ENCODE measurements at regions not wholly inside any gene's neighbourhood (a gene's known extent, or its start where the extent isn't known, plus 50 kb on each side); places are given as distances from the start of the nearest gene placed in this dataset.

DNA sequence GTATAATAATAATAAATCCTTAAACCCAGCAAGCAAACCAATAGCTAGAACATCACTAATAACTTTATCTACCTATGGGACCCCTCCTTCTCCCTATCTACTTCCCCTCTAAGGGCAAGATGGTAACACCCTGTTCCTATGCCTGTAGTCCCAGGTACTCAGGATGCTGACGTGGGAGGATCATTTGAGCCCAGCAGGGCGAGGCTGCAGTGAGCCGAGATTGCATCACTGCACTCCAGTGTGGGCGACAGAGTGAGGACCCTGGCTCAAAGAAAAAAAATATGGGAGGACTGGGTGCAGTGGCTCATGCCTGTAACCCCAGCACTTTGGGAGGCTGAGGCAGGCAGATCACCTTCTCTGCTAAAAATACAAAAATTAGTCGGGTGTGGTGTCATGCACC is 143.1 kb upstream of the SLC45A1 start:
- TF ChIP-seq CEBPB (IDR thresholded peaks at IDR 0.05) (peak; percentile 50), FOXM1 (IDR thresholded peaks at IDR 0.05; ENCODE audit: borderline replicate concordance, low read depth) (no peak)

DNA sequence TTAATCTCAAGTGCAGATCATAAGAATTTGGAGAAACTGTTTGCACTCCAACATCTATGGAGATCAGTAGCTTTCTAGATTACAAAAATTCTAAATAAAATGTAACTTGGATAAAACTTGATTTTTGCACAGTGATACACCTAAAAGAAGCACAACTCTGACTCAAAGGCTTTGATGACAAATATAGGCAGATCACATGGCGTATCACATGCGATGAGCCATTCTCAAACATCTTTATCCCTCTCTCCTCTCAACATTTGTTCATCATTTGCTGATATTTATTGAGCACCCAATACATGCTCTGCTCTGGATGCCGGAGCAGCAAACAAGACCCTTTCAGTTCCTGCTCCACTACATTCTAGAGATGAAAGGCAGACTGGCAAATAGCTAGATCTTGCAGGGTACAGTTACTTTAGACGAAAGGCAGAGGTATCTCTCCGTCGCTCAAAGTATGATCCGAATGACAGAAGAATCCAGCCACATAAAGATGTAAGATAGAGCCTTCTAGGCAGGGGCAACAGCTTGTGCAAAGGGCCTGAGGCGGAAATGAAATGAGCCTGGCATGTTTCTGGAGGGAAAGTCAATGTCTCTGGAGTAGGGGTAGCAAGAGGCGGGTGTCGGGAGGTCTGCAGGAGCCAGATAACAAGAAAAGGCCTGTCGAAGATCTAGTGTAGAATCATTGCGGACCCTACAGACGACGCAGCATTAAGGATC is 145.8 kb upstream of the ERRFI1 start:
- TF ChIP-seq ZBTB7A (IDR thresholded peaks at IDR 0.05; ENCODE audit: low read depth) = no peak

DNA sequence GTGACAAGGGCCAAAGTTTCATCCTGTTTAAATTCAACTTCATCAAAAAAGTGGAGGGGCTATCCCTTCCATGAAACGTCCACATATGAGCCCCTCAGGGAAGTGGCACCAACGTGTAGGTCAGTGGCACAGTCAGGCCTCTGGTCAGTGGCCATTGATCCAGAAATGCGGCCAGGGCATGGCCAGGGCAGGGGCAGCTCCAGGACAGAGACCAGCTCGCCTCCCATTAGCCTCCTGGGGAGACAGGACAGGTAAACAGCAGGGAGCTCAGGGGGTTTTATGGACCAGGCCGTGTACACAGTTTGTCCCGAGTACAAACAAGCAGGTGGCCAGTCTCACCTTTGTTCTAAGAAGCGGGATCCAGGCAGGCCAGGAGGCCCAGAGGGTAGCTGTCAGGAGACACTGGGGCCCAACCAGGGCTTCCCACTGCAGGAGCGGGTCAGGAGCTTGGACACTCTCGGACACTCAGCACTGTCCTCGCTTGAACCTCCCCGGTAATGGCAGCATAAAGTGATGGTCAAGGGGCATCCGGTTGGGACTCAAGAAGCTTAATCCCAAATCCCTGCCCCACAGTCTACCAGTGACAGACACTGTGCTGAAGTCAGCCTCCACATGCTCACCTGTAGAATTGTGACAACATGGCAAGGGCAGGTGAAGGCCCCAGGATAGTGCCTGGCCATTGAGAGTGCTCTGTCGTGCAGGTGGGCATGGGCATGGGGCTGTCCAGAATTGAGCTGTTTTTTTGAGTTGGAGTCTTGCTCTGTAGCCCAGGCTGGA is 144.1 kb upstream of the ERRFI1 start:
- TF ChIP-seq RAD21 (IDR thresholded peaks at IDR 0.05; ENCODE audit: low read depth) = no peak
- no peak for TF ChIP-seq TCF12 (IDR thresholded peaks at IDR 0.05; ENCODE audit: low read depth)
- TF ChIP-seq, protein P1, sequence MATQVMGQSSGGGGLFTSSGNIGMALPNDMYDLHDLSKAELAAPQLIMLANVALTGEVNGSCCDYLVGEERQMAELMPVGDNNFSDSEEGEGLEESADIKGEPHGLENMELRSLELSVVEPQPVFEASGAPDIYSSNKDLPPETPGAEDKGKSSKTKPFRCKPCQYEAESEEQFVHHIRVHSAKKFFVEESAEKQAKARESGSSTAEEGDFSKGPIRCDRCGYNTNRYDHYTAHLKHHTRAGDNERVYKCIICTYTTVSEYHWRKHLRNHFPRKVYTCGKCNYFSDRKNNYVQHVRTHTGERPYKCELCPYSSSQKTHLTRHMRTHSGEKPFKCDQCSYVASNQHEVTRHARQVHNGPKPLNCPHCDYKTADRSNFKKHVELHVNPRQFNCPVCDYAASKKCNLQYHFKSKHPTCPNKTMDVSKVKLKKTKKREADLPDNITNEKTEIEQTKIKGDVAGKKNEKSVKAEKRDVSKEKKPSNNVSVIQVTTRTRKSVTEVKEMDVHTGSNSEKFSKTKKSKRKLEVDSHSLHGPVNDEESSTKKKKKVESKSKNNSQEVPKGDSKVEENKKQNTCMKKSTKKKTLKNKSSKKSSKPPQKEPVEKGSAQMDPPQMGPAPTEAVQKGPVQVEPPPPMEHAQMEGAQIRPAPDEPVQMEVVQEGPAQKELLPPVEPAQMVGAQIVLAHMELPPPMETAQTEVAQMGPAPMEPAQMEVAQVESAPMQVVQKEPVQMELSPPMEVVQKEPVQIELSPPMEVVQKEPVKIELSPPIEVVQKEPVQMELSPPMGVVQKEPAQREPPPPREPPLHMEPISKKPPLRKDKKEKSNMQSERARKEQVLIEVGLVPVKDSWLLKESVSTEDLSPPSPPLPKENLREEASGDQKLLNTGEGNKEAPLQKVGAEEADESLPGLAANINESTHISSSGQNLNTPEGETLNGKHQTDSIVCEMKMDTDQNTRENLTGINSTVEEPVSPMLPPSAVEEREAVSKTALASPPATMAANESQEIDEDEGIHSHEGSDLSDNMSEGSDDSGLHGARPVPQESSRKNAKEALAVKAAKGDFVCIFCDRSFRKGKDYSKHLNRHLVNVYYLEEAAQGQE (IDR thresholded peaks at IDR 0.05; ENCODE audit: low read depth) = no peak
- no peak for TF ChIP-seq YY1 (IDR thresholded peaks at IDR 0.05; ENCODE audit: low read depth)
- no peak for TF ChIP-seq CEBPB (IDR thresholded peaks at IDR 0.05)
- TF ChIP-seq NFIC (IDR thresholded peaks at IDR 0.05) = no peak
- TF ChIP-seq EGR1 (IDR thresholded peaks at IDR 0.05) = no peak
- TF ChIP-seq FOXM1 (IDR thresholded peaks at IDR 0.05; ENCODE audit: borderline replicate concordance, low read depth) = no peak; the same call in 1 of the 2 replicates
- TF ChIP-seq TAF1 (IDR thresholded peaks at IDR 0.05; ENCODE audit: low read depth) = no peak
- TF ChIP-seq, protein P2, sequence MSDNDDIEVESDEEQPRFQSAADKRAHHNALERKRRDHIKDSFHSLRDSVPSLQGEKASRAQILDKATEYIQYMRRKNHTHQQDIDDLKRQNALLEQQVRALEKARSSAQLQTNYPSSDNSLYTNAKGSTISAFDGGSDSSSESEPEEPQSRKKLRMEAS (IDR thresholded peaks at IDR 0.05) = no peak

DNA sequence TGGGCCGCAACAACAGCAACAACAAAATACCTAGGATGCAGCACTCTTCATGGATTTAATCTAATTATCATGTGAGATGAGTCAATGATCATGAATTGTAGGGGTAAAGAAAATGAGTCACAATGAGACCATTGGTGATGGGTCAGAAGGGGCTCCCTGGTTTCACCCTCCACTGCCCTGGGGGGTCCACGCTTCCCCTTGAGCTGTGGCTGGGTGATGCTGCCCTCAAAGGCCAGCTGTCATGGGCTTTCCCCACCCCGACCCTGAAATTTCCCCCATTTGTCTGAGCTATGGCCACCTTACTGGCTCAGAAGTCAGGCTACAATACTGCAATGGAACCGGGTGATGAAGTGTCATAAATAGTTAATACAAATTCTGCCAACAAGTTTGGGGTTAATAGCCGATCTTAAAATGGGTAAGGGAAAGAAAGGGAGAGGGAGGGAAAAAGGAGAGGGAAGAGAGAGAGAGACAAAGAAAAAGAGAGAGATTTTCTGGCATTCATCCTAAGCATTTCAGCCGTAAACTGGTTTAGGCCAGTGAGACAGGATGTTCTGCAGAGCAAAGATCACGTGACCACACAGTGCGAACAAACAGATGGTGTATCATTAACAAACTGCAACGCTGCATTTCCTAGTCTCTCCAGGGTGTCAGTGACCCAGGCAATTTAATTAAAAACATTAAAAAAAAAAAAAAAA is 143.4 kb upstream of the ERRFI1 start:
- TF ChIP-seq EGR1 (IDR thresholded peaks at IDR 0.05) (no peak), NFIC (IDR thresholded peaks at IDR 0.05) (peak; percentile 47)
- TF ChIP-seq, protein P3, sequence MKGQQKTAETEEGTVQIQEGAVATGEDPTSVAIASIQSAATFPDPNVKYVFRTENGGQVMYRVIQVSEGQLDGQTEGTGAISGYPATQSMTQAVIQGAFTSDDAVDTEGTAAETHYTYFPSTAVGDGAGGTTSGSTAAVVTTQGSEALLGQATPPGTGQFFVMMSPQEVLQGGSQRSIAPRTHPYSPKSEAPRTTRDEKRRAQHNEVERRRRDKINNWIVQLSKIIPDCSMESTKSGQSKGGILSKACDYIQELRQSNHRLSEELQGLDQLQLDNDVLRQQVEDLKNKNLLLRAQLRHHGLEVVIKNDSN (IDR thresholded peaks at IDR 0.05) = peak; percentile 92

DNA sequence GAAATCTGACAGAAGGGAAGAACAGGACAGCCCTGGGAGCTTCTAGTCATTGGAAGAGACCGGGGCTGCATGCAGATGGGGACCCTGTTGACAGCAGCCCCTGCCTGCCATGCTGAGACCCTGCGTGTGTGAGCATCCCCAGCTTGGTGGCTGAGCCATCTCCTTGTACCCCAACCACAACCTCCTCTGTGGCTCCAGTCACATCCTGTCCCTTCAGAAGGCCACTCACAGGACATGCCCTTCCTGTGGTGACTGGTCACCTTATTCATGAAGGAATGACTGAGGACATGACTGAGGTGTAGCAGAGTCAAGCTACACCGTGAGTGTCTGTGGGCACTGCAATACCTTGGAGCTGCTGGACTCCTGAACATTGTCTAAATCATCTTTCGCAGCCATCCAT is 141.8 kb upstream of the ERRFI1 start:
- TF ChIP-seq RAD21 (IDR thresholded peaks at IDR 0.05; ENCODE audit: low read depth) (no peak), EP300 (IDR thresholded peaks at IDR 0.05; ENCODE audit: borderline replicate concordance) (no peak)
- TF ChIP-seq, protein P3 (IDR thresholded peaks at IDR 0.05) = no peak

DNA sequence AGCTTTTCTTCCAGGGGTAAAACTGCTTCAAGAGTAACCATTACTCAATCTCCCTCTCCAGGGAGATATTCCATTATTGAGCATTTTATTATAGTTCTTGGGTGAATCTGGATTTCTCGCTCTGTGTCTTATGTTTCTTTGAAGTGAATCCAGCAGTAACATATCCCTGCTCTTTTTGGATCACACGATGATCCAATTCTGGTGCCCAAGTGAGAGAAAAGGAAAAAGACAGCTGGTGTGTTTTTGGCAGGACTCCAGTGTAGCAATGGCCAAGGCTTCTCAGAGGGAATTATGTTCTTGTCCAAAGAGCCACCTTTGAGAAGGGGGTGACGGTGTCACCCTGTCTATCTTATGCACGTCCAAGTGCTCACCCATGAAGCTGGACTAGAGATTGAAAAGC is 140.3 kb upstream of the ERRFI1 start:
- TF ChIP-seq CREB1 (IDR thresholded peaks at IDR 0.05; ENCODE audit: low read depth) (no peak), EP300 (IDR thresholded peaks at IDR 0.05; ENCODE audit: borderline replicate concordance) (no peak), CEBPB (IDR thresholded peaks at IDR 0.05) (no peak), TEAD4 (IDR thresholded peaks at IDR 0.05) (no peak), TCF12 (IDR thresholded peaks at IDR 0.05; ENCODE audit: low read depth) (no peak)
- TF ChIP-seq, protein P3 (IDR thresholded peaks at IDR 0.05) = no peak

DNA sequence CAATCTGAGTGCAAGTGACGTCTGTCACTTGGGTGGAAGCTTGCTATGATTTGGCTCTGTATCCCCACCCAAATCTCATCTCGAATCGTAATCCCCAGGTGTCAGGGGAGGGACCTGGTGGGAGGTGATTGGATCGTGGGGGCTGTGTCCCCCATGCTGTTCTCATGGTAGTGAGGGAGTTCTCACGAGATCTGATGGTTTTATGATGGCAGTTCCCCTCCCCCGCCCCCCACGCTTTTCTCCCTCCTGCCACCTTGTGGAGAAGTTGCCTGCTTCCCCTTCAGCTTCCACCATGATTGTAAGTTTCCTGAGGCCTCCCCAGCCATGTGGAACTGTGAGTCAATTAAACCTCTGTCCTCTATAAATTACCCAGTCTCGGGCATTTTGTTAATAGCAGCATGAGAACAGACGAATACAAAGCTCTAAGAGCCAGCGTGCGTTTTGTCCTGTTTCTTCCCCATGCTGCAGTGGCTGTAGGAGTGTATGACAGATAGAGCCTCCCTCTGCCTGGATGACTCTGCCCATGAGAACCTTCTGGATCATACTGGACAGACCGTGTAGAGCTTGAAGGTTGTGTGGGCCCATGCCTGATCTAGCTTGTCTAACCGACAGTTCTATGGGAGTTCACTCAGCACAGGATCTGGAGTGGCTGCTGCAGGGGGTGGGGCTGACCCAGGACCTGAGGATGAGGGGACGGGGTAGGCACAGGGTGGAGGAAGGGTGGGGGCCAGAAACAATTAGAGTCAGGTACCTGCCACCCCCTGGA is 139.7 kb upstream of the ERRFI1 start:
- TF ChIP-seq RAD21 (IDR thresholded peaks at IDR 0.05; ENCODE audit: low read depth) (peak; percentile 45), EGR1 (IDR thresholded peaks at IDR 0.05) (no peak)

DNA sequence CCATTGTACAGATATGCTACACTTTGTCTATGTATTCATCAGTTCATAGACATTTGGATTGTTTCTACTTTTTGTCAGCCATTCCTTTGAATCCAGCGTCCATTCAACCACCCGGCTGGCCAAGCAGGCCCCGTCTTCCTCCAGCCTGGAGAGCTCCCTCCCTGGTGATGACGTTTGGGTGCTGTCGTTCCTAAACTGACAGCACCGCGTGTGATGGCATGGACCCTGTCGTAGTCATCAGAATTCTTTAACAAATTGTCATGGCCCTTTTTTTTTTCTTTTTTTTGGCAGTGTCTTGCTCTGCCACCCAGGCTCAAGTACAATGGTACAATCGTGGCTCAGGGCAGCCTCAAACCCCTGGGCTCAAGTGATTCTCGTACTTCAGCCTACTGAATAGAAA is 138.6 kb upstream of the ERRFI1 start:
- no peak for TF ChIP-seq TAF1 (IDR thresholded peaks at IDR 0.05; ENCODE audit: low read depth)
- TF ChIP-seq, protein P2 (IDR thresholded peaks at IDR 0.05) = no peak

All from Ishikawa (cell line).